HepG2 (cell line): ENCODE measurements at regions not wholly inside any gene's neighbourhood (a gene's known extent, or its start where the extent isn't known, plus 50 kb on each side); places are given as distances from the start of the nearest gene placed in this dataset.

ENCODE experiments used
- CEBPG ChIP-seq: IDR thresholded peaks from 2 replicates; pipeline ENCODE4 v1.6.1; 2016
- FOXM1 ChIP-seq: sonication (generic); formaldehyde crosslinking; IDR thresholded peaks from 2 replicates; pipeline ENCODE4 v1.5.0; 2020; ENCODE audit warnings: missing genetic modification reagents
- GLMP ChIP-seq: sonication (generic); formaldehyde crosslinking; IDR thresholded peaks from 2 replicates; pipeline ENCODE4 v1.9.0; 2021; ENCODE audit warnings: missing genetic modification reagents, mild to moderate bottlenecking, borderline replicate concordance
- HDAC1 ChIP-seq: sonication (generic); formaldehyde crosslinking; IDR thresholded peaks from 2 replicates; pipeline ENCODE4 v1.5.1; 2020; ENCODE audit warnings: mild to moderate bottlenecking, missing genetic modification reagents
- HMG20A ChIP-seq: IDR thresholded peaks from 2 replicates; pipeline ENCODE4 v1.6.1; 2016; ENCODE audit warnings: borderline replicate concordance
- HNRNPK ChIP-seq: fragments of 200-400 bp; formaldehyde crosslinking; IDR thresholded peaks from 2 replicates; pipeline ENCODE4 v1.6.1; 2018; ENCODE audit warnings: low read length, low read depth, moderate library complexity, mild to moderate bottlenecking; ENCODE audit not compliant: poor library complexity, severe bottlenecking
- JUN ChIP-seq: sonication (generic); formaldehyde crosslinking; IDR thresholded peaks from 2 replicates; pipeline ENCODE4 v1.4.0; 2020; ENCODE audit warnings: mild to moderate bottlenecking, missing genetic modification reagents
- JUND ChIP-seq: sonication (generic); formaldehyde crosslinking; IDR thresholded peaks from 2 replicates; pipeline ENCODE4 v1.8.0; 2022; ENCODE audit warnings: mild to moderate bottlenecking, missing genetic modification reagents
- SMAD3 ChIP-seq: sonication (generic); formaldehyde crosslinking; IDR thresholded peaks from 2 replicates; pipeline ENCODE4 v1.4.0; 2020; ENCODE audit warnings: missing genetic modification reagents
- SNAPC5 ChIP-seq: sonication (generic); formaldehyde crosslinking; IDR thresholded peaks from 2 replicates; pipeline ENCODE4 v1.8.1; 2023; ENCODE audit warnings: mild to moderate bottlenecking, missing genetic modification reagents, borderline replicate concordance
- TARDBP ChIP-seq: sonication (generic); formaldehyde crosslinking; IDR thresholded peaks from 2 replicates; pipeline ENCODE4 v1.8.0; 2022; ENCODE audit warnings: mild to moderate bottlenecking, missing genetic modification reagents
- TMF1 ChIP-seq: sonication (generic); formaldehyde crosslinking; IDR thresholded peaks from 2 replicates; pipeline ENCODE4 v1.8.1; 2022; ENCODE audit warnings: low read depth, missing genetic modification reagents
- ZBTB3 ChIP-seq: sonication (generic); formaldehyde crosslinking; IDR thresholded peaks from 2 replicates; pipeline ENCODE4 v1.4.0; 2020; ENCODE audit warnings: low read depth, mild to moderate bottlenecking, moderate library complexity, missing genetic modification reagents, borderline replicate concordance
- ZMYM2 ChIP-seq: sonication (generic); formaldehyde crosslinking; IDR thresholded peaks from 2 replicates; pipeline ENCODE4 v1.8.0; 2022; ENCODE audit warnings: mild to moderate bottlenecking, missing genetic modification reagents
- ZNF260 ChIP-seq: sonication (generic); formaldehyde crosslinking; IDR thresholded peaks from 2 replicates; pipeline ENCODE4 v1.4.0; 2020; ENCODE audit warnings: missing genetic modification reagents, low read depth, mild to moderate bottlenecking, borderline replicate concordance
- ZNF335 ChIP-seq: sonication (generic); formaldehyde crosslinking; IDR thresholded peaks from 2 replicates; pipeline ENCODE4 v1.4.0; 2020; ENCODE audit warnings: missing genetic modification reagents
- ZNF550 ChIP-seq: sonication (generic); formaldehyde crosslinking; IDR thresholded peaks from 2 replicates; pipeline ENCODE4 v1.4.0; 2020; ENCODE audit warnings: mild to moderate bottlenecking, missing genetic modification reagents, borderline replicate concordance
- ZNF800 ChIP-seq: sonication (generic); formaldehyde crosslinking; IDR thresholded peaks from 2 replicates; pipeline ENCODE4 v1.4.0; 2020; ENCODE audit warnings: missing genetic modification reagents
- TF ChIP-seq, protein P1 (sequence below): sonication (generic); formaldehyde crosslinking; IDR thresholded peaks from 2 replicates; pipeline ENCODE4 v1.4.0; 2020; ENCODE audit warnings: mild to moderate bottlenecking, missing genetic modification reagents
- TF ChIP-seq, protein P2 (sequence below), 2 experiments: fragments of 450-650 bp in 1 of 2; sonication (generic) in 1 of 2; formaldehyde crosslinking; IDR thresholded peaks; 2 replicates each; pipeline versions ENCODE4 v1.5.0 to v1.8.0; 2020 to 2022; ENCODE audit warnings: mild to moderate bottlenecking in 1 of 2, missing genetic modification reagents in 1 of 2
- TF ChIP-seq, protein P3 (sequence below): sonication (generic); formaldehyde crosslinking; IDR thresholded peaks from 2 replicates; pipeline ENCODE4 v1.4.0; 2020; ENCODE audit warnings: missing genetic modification reagents, mild to moderate bottlenecking, borderline replicate concordance

DNA sequence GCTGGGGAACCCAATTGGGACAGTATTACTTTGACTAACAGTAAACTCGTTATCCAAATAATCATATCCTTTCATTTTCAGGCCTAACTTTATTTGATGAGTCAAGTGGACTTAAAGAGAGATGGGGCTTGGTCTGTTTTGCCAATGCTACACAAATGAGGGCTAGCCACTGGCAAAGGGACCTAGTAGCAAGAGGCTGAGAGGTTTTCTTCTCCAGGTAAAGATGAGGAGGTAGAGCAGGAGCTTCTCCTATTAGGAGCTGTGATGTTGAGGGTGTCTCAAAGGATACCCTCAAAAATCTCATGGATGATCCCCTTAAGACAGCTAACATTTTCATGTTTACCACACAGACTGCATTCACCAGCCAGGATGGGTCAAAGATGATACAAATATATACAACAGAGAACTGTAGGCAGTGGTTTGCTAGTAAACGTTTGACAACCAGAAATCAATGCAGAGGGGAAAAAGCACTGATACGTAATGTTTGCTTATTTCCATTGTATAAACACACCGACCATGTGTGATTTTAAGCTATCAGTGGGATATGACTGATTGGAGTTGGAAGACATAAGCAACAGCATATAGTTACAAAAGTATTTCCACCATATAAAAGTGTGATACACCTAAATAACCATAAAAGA is 153.3 kb downstream of the IBTK start (continued):
- TF ChIP-seq SNAPC5 (CRISPR knock-in tag): no peak
- TF ChIP-seq FOXM1: no peak
- TF ChIP-seq ZBTB3 (CRISPR knock-in tag): no peak; the same call in 1 of the 2 replicates
- no peak for TF ChIP-seq TMF1 (CRISPR knock-in tag)
- no peak for TF ChIP-seq GLMP (CRISPR knock-in tag)
- no peak for TF ChIP-seq ZNF260 (CRISPR knock-in tag)
- TF ChIP-seq, protein P1, sequence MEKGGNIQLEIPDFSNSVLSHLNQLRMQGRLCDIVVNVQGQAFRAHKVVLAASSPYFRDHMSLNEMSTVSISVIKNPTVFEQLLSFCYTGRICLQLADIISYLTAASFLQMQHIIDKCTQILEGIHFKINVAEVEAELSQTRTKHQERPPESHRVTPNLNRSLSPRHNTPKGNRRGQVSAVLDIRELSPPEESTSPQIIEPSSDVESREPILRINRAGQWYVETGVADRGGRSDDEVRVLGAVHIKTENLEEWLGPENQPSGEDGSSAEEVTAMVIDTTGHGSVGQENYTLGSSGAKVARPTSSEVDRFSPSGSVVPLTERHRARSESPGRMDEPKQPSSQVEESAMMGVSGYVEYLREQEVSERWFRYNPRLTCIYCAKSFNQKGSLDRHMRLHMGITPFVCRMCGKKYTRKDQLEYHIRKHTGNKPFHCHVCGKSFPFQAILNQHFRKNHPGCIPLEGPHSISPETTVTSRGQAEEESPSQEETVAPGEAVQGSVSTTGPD (CRISPR knock-in tag): no peak
- peak; percentile 80; the same call in 1 of the 2 replicates for TF ChIP-seq HMG20A (CRISPR knock-in tag)
- TF ChIP-seq HNRNPK: no peak
- TF ChIP-seq, protein P2, sequence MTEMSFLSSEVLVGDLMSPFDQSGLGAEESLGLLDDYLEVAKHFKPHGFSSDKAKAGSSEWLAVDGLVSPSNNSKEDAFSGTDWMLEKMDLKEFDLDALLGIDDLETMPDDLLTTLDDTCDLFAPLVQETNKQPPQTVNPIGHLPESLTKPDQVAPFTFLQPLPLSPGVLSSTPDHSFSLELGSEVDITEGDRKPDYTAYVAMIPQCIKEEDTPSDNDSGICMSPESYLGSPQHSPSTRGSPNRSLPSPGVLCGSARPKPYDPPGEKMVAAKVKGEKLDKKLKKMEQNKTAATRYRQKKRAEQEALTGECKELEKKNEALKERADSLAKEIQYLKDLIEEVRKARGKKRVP (CRISPR knock-in tag; IDR thresholded peaks at IDR 0.05): peak in 1 of 2 experiments; percentile 55; a peak in 2 of 4 replicates
- TF ChIP-seq ZNF335 (CRISPR knock-in tag): 0 out of 2 replicates have a peak, but pooled peaks have one; percentile 34
- TF ChIP-seq ZMYM2 (CRISPR knock-in tag): no peak
- peak; percentile 55 for TF ChIP-seq HDAC1 (CRISPR knock-in tag)
- TF ChIP-seq TARDBP (CRISPR knock-in tag): peak; percentile 57; the same call in 1 of the 2 replicates
- peak; percentile 66 for TF ChIP-seq CEBPG (CRISPR knock-in tag)
- TF ChIP-seq ZNF550 (CRISPR knock-in tag): no peak
- TF ChIP-seq ZNF800 (CRISPR knock-in tag): 0 out of 2 replicates have a peak, but pooled peaks have one; percentile 56
- TF ChIP-seq JUND (CRISPR knock-in tag): no peak
- 0 out of 2 replicates have a peak, but pooled peaks have one; percentile 57 for TF ChIP-seq JUN
- peak; percentile 74; the same call in 1 of the 2 replicates for TF ChIP-seq SMAD3 (CRISPR knock-in tag)
- TF ChIP-seq, protein P3, sequence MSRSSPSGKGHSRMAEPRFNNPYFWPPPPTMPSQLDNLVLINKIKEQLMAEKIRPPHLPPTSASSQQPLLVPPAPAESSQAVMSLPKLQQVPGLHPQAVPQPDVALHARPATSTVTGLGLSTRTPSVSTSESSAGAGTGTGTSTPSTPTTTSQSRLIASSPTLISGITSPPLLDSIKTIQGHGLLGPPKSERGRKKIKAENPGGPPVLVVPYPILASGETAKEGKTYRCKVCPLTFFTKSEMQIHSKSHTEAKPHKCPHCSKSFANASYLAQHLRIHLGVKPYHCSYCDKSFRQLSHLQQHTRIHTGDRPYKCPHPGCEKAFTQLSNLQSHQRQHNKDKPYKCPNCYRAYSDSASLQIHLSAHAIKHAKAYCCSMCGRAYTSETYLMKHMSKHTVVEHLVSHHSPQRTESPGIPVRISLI (CRISPR knock-in tag): peak; percentile 37; the same call in 1 of the 2 replicates
